Ovary (tissue), 7 donors: ENCODE measurements at regions not wholly inside any gene's neighbourhood (a gene's known extent, or its start where the extent isn't known, plus 50 kb on each side); places are given as distances from the start of the nearest gene placed in this dataset.

ENCODE experiments used
- DNase-seq, 5 donors: peaks; one replicate each; pipeline ENCODE4 v3.0.0-alpha.2; 2019 to 2020
- H3K27ac ChIP-seq, 2 donors: fragments of 200-600 bp; one replicate each; pipeline versions ENCODE4 v1.5.1 to v1.8.0; 2019 to 2022
- H3K27me3 ChIP-seq: fragments of 200-600 bp; one replicate; pipeline ENCODE4 v1.8.0; 2022
- H3K36me3 ChIP-seq: fragments of 200-600 bp; sonication (generic); one replicate; pipeline ENCODE4 v1.5.1; 2019
- H3K4me1 ChIP-seq: one replicate; pipeline ENCODE4 v1.8.1; 2013; ENCODE audit warnings: mild to moderate bottlenecking, moderate library complexity; ENCODE audit not compliant: insufficient read depth
- H3K4me3 ChIP-seq: fragments of 200-600 bp; sonication (generic); one replicate; pipeline ENCODE4 v1.5.1; 2017
- H3K9me3 ChIP-seq, 2 donors: fragments of 200-600 bp in 1 of 2; sonication (generic) in 1 of 2; one replicate each; pipeline versions ENCODE4 v1.5.1 to v1.8.1; 2013 to 2019; ENCODE audit warnings: mild to moderate bottlenecking in 1 of 2, moderate library complexity in 1 of 2
- CTCF ChIP-seq, 3 donors: fragments of 450-650 bp in 2 of 3; fragments of 200-600 bp in 1 of 3; IDR thresholded peaks; one replicate each; pipeline versions ENCODE4 v1.5.1 to v1.8.0; 2016 to 2022; ENCODE audit warnings: antibody characterized with exemption in 3 of 3, mild to moderate bottlenecking in 1 of 3
- EP300 ChIP-seq: sonication (generic); formaldehyde crosslinking; IDR thresholded peaks from one replicate; pipeline ENCODE4 v1.6.1; 2017; ENCODE audit warnings: antibody characterized with exemption
- POLR2A ChIP-seq: fragments of 450-650 bp; IDR thresholded peaks from one replicate; pipeline ENCODE4 v1.6.1; 2017; ENCODE audit warnings: antibody characterized with exemption, mild to moderate bottlenecking, moderate library complexity
- WGBS, 3 donors: extraction: QIAGEN DNeasy Blood & Tissue Kit in 1 of 3; methylation state at CpG; one replicate each; pipeline versions ENCODE4 v1.1.5 to v1.1.7; 2013 to 2017; 5-methylcytosine and 5-hydroxymethylcytosine counted together
- intact Hi-C, 4 donors: fragments of 100-400 bp; cut with DNase I; formaldehyde crosslinking; loops; one replicate each; pipeline versions ENCODE4 v1.11.0 to v1.15.1; 2022 to 2023
- donor health status: DM: no; HTN: no; CAD: no; lungs with moderate emphysema.
- donor health status: DM: no; HTN: no; CAD: no.
- donor health status: Bipolar disorder and iron deficiency.
- donor health status: DM: no; HTN: no; CAD: no.
- donor health status: DM: yes; HTN: yes; CAD: no.

GRCh38 chr16:73997971-73998370 is 298.6 kb upstream of the PSMD7 start:
- intact Hi-C loops: no loop called here

GRCh38 chr16:73997340-73997711 is 299.3 kb upstream of the PSMD7 start:
- H3K36me3 ChIP-seq: no peaks in the 10 kb centered on the region

More at GRCh38 chr16:73997971-73998370, 298.6 kb upstream of the PSMD7 start:
- DNase-seq: no peak
- H3K4me1 ChIP-seq: no peaks in the 10 kb centered on the region
- H3K9me3 ChIP-seq: no peaks in the 10 kb centered on the region
- no peaks in the 10 kb centered on the region for H3K36me3 ChIP-seq
- no peak for TF ChIP-seq EP300
- H3K4me3 ChIP-seq: no peak overlapping the region
- WGBS, 3 donors: 25 to 37% (median 31%) methylated on average over 4 of the region's 4 CpGs
- no peaks in the 10 kb centered on the region for H3K27me3 ChIP-seq
- H3K27ac ChIP-seq: no peak overlapping the region

GRCh38 chr16:73996624-73997339 is 299.8 kb upstream of the PSMD7 start:
- intact Hi-C loops: no loop called here

More at GRCh38 chr16:73997340-73997711, 299.3 kb upstream of the PSMD7 start:
- 66 to 80% (median 71%) methylated on average over 3 of the region's 3 CpGs for WGBS, 3 donors
- Histone ChIP-seq H3K9me3 (no peaks in the 10 kb centered on the region), H3K27me3 (no peaks in the 10 kb centered on the region), H3K4me3 (no peak overlapping the region), H3K4me1 (no peaks in the 10 kb centered on the region), H3K27ac (no peak overlapping the region)
- TF ChIP-seq CTCF (IDR thresholded peaks at IDR 0.05) (no peak), POLR2A (no peak), EP300 (no peak)
- intact Hi-C loops: no loop called here
- no peak for DNase-seq

GRCh38 chr16:73993878-73994277 is 302.7 kb upstream of the PSMD7 start:
- WGBS, 3 donors: 32 to 77% (median 42%) methylated on average over 1 of the region's 1 CpG
- no peak for DNase-seq

More at GRCh38 chr16:73996624-73997339, 299.8 kb upstream of the PSMD7 start:
- whole genome bisulfite sequencing, 3 donors: 64 to 70% (median 69%) methylated on average over 11 of the region's 11 CpGs
- Histone ChIP-seq H3K36me3 (no peaks in the 10 kb centered on the region), H3K9me3 (no peaks in the 10 kb centered on the region), H3K27me3 (no peaks in the 10 kb centered on the region), H3K4me3 (no peak overlapping the region), H3K4me1 (no peaks in the 10 kb centered on the region), H3K27ac (no peak overlapping the region)
- TF ChIP-seq CTCF (IDR thresholded peaks at IDR 0.05): no peak
- TF ChIP-seq EP300: no peak
- TF ChIP-seq POLR2A: no peak
- DNase-seq: no peak

More at GRCh38 chr16:73993878-73994277, 302.7 kb upstream of the PSMD7 start:
- intact Hi-C loops: no loop called here
- Histone ChIP-seq H3K4me3 (no peak overlapping the region), H3K4me1 (no peaks in the 10 kb centered on the region), H3K36me3 (no peaks in the 10 kb centered on the region), H3K27me3 (no peaks in the 10 kb centered on the region), H3K9me3 (no peaks in the 10 kb centered on the region), H3K27ac (no peak overlapping the region)
- no peak for TF ChIP-seq CTCF (IDR thresholded peaks at IDR 0.05)
